ENCODE measurements at regions not wholly inside any gene's neighbourhood (a gene's known extent, or its start where the extent isn't known, plus 50 kb on each side); places are given as distances from the start of the nearest gene placed in this dataset.

DNA sequence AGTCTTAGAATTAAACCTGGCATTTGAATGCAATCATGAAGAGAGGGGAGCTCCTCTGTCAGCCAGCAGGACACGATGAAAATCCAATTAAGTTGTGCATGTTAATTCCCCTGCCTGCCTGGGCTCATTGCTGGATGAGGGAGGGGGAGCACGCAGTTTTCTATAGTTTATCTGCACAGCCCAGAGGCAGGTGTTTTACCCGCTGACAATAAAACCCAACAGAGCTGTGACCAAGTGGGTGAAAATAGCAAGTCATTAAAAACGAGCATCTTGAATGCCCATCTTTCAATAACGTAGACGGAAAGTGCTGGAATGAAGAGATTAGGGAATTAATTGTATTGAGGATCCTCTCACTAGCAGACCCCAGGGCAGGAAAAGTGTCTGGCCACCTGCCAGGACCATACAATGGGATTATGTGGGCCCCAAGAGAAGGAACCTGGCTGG lies 100.1 kb upstream of the FAM20C start:
- TF ChIP-seq, protein P1, sequence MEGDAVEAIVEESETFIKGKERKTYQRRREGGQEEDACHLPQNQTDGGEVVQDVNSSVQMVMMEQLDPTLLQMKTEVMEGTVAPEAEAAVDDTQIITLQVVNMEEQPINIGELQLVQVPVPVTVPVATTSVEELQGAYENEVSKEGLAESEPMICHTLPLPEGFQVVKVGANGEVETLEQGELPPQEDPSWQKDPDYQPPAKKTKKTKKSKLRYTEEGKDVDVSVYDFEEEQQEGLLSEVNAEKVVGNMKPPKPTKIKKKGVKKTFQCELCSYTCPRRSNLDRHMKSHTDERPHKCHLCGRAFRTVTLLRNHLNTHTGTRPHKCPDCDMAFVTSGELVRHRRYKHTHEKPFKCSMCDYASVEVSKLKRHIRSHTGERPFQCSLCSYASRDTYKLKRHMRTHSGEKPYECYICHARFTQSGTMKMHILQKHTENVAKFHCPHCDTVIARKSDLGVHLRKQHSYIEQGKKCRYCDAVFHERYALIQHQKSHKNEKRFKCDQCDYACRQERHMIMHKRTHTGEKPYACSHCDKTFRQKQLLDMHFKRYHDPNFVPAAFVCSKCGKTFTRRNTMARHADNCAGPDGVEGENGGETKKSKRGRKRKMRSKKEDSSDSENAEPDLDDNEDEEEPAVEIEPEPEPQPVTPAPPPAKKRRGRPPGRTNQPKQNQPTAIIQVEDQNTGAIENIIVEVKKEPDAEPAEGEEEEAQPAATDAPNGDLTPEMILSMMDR (conservative IDR thresholded peaks at IDR 0.05; ENCODE audit: low read depth, low read length): no peak
- H3K4me3 ChIP-seq (ENCODE audit: low read depth, low read length): no peak overlapping the region
- DNase-seq (ENCODE audit: low read depth): no peak

DNA sequence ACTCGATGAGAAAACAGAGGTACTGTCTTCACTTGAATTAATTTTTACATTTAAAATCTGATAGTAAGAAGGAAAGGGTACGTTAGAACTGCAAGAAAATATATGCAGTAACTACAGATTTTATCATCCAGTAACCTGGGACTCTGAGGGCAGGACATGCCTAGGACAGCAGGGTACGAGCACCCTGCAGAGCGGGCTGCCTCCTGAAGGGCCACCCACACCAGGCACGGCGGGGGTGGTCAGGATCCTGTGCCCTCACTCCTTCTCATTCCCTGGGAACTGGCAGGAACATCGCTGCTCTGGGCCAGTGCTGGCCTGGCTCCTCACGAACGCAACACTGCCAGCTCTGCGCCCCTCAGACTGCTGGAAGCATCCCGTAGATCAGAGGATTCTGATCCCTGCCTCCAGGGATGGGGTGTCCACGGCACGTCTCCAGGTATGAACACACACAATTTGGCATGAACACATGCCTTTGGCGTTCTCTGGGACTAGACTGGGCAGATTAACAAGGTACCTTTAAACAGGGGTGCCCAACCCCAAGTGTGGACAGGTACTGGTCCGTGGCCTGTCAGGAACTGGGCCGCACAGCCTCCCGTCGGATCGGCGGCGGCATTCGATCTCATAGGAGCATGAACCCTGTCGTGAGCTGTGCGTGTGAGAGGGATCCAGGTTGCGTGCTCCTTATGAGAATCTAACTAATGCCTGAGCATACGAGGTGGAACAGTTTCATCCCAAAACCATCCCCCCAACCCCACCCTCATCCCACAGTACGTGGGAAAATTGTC lies 99.3 kb upstream of the FAM20C start:
- TF ChIP-seq, protein P1 (conservative IDR thresholded peaks at IDR 0.05; ENCODE audit: low read depth, low read length): no peak
- no peak for DNase-seq (ENCODE audit: low read depth)
- no peak overlapping the region for H3K4me3 ChIP-seq (ENCODE audit: low read depth, low read length)

DNA sequence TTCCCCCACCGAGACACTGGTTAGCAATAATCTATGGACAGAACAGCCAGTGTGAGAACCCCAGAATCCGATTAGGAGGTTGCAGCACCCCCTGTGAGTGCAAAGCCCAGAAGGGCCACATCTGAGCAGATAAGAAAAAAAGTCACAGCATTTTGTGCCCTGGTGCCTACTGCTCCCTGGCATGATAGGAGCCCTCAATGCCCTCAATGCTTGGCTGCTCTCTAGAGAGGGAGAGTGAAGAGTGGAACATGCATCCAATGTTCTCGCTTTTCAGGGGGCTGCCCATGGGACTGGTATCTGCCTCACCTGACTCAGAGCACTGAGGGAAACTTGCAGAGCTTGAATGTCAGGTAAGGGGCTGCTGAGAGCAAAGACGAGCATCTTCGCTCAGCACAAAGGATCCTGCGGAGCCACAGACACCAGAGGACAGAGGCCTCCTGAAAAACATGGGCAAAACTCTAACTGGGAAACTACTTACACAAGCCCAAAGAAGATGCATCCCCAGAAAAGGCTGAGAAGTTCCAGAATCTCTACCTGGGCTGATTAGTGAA lies 98.0 kb upstream of the FAM20C start:
- TF ChIP-seq, protein P1 (conservative IDR thresholded peaks at IDR 0.05; ENCODE audit: low read depth, low read length): no peak
- no peak for DNase-seq (ENCODE audit: low read depth)
- no peak overlapping the region for H3K4me3 ChIP-seq (ENCODE audit: low read depth, low read length)

DNA sequence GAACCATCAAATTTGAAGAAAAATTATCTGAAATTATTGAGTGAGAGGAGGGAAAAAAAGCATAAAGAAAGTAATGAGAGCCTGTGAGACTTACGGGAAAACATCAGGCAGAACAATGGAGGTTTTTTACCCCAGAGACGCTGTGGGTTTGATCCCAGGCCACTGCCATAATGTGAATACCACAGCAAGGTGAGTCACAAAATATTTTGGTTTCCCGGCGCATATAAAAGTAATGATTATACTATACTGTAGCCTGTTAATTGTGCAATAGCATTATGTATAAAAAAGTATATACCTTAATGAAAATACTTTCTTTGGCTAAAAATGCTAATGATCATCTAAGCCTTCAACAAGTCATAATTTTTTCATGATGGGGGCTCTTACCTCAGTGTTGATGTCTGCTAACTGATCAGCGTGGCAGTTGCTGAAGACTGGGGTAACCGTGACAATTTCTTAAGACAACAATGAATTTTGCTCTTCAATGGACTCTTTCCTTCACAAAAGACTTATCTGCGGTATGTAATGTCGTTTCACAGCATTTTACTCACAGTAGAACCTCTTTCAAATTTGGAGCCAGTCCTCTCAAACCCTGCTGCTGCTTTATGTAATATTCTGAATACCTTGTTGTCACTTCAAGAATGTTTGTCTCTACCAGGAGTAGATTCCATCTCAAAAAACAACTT lies 97.0 kb upstream of the FAM20C start:
- DNase-seq (ENCODE audit: low read depth): no peak
- TF ChIP-seq, protein P1 (conservative IDR thresholded peaks at IDR 0.05; ENCODE audit: low read depth, low read length): no peak
- H3K4me3 ChIP-seq (ENCODE audit: low read depth, low read length): no peak overlapping the region

DNA sequence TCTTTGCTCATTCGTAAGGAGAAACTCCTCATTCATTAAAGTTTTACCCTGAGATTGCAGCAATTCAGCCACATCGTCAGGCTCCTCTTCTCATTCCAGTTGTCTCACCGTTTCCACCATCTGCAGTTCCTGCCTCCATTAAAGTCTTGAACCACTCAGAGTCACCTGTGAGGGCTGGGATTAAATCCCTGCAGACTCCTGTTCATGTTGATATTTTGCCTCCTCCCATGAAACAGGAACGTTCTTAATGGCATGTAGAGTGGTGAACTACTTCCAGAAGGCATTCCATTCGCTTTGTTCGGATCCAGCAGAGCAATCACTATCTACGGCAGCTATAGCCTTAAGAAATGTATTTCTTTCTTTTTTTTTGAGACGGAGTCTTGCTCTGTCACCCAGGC lies 96.5 kb upstream of the FAM20C start:
- TF ChIP-seq, protein P1 (conservative IDR thresholded peaks at IDR 0.05; ENCODE audit: low read depth, low read length): no peak
- H3K4me3 ChIP-seq (ENCODE audit: low read depth, low read length): no peak overlapping the region

DNA sequence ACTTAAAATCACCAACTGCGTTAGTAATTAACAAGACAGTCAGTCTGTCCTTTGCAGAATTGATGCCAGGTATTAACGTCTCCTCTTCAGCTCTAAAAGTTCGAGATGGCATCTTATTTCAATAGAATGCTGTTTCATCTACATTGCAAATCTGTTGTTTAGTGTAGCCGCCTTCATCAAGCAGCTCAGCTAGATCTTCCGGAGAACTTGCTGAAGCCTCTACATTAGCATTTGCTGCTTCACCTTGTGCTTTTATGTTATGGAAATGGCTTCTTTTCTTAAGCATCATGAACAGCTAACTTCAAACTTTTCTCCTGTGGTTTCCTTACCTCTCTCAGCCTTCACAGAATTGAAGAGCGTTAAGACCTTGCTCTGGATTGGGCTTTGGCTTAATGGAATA lies 95.5 kb upstream of the FAM20C start:
- TF ChIP-seq, protein P1 (conservative IDR thresholded peaks at IDR 0.05; ENCODE audit: low read depth, low read length): no peak
- H3K4me3 ChIP-seq (ENCODE audit: low read depth, low read length): no peak overlapping the region
- no peak for DNase-seq (ENCODE audit: low read depth)

More for the DNA sequence above, 96.5 kb upstream of the FAM20C start:
- no peak for DNase-seq (ENCODE audit: low read depth)

All from epithelial cell of proximal tubule (primary cell).